ENCODE measurements at regions not wholly inside any gene's neighbourhood (a gene's known extent, or its start where the extent isn't known, plus 50 kb on each side); places are given as distances from the start of the nearest gene placed in this dataset.

DNA sequence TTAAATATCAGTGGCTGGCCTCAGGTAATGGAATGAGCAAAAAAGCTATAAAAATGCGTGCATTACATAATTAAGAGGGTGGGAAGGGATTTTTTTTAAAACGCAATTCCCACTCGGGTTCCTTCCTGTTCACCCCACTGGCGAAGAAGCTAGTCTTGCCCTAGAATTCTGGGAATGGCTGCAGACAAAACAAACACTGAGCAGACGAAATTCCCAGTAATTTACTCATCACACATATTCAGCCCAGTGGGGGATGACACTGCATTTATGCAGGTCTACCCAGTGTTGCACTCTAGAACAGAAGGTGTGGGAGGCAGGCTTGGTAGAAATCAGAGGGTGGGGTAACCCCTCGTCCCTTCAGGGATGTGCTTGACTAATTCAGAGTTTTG lies 2695.0 kb upstream of the DEFB115 start:
- peak; percentile 94 for ATAC-seq (ENCODE audit: low read depth)
- Histone ChIP-seq H3K4ac (ENCODE audit: low read depth, low read length) (peak overlapping the region; percentile 74; the same call in 1 of the 2 replicates), H4K20me1 (ENCODE audit: insufficient read depth, low read length) (0 out of 2 replicates have a peak, but pooled peaks cover 3% of the 10 kb centered on the region), H4K8ac (ENCODE audit: low read depth in 2 of 2, low read length in 2 of 2) (peak overlapping the region in 1 of 2 experiments; percentile 8; a peak in 1 of 4 replicates), H2AFZ (replicated peaks; ENCODE audit: low read length, poor library complexity) (no peak overlapping the region), H3K9ac (ENCODE audit: low read depth, low read length) (no peak overlapping the region), H3K4me2 (ENCODE audit: low read depth, low read length) (peak overlapping the region; percentile 74), H2BK15ac (ENCODE audit: low read depth, low read length) (no peak overlapping the region), H3K56ac (ENCODE audit: extremely low read depth, insufficient read depth, low read length) (peak overlapping the region; percentile 71), H3K27ac (ENCODE audit: insufficient read depth, low read length) (peak overlapping the region; percentile 63; the same call in 1 of the 2 replicates), H3K14ac (replicated peaks; ENCODE audit: low read depth, low read length) (peak overlapping the region; percentile 63; the same call in 1 of the 2 replicates), H2BK5ac (ENCODE audit: low read depth, low read length, poor library complexity, severe bottlenecking) (peak overlapping the region; percentile 84), H3K23ac (ENCODE audit: low read depth, low read length) (0 out of 2 replicates have a peak overlapping the region, but pooled peaks have one; percentile 0), H3K9me1 (ENCODE audit: insufficient read depth, low read length) (peaks cover 10% of the 10 kb centered on the region), H2BK20ac (ENCODE audit: low read depth, low read length) (peak overlapping the region; percentile 66; the same call in 1 of the 2 replicates), H2BK120ac (ENCODE audit: low read depth, low read length) (peak overlapping the region; percentile 68), H4K5ac (ENCODE audit: low read depth, low read length) (0 out of 2 replicates have a peak overlapping the region, but pooled peaks have one; percentile 38), H3K4me3 (ENCODE audit: insufficient read depth, low read depth, low read length) (no peak overlapping the region), H3K4me1 (ENCODE audit: control insufficient read depth, insufficient read depth, low read length) (peaks cover 8% of the 10 kb centered on the region), H3K9me3 (ENCODE audit: control insufficient read depth, insufficient read depth, low read length) (no peaks in the 10 kb centered on the region; the same call in 1 of the 2 replicates), H4K91ac (ENCODE audit: insufficient read depth, low read depth, low read length) (peak overlapping the region; percentile 46; the same call in 1 of the 2 replicates), H3K36me3 (ENCODE audit: control insufficient read depth, insufficient read depth, low read length) (no peaks in the 10 kb centered on the region), H3K27me3 (ENCODE audit: control insufficient read depth, insufficient read depth, low read length) (no peaks in the 10 kb centered on the region), H2AK9ac (replicated peaks; ENCODE audit: low read depth, low read length, poor library complexity) (no peak overlapping the region), H3K18ac (ENCODE audit: low read depth, low read length) (peak overlapping the region; percentile 91), H3K79me1 (ENCODE audit: low read depth in 1 of 2, low read length in 2 of 2) (peaks cover 0 to 3% of the 10 kb centered on the region in 2 experiments; a peak in 1 of 4 replicates), H2AK5ac (ENCODE audit: low read depth, low read length) (no peak overlapping the region)
- intact Hi-C loops (cut with micrococcal nuclease) (no loop called here), dilution Hi-C loops (cut with HindIII; ENCODE audit: low sequenced_read_pairs, unreplicated experiment) (no loop called here), in situ Hi-C loops (cut with MboI; ENCODE audit: low sequenced_read_pairs) (no loop called here)
- POLR2A ChIA-PET (ENCODE audit: unreplicated experiment), result no interaction called here
- BruUV-seq (replicated peaks), result no TSS peak
- TF ChIP-seq RCOR1 (IDR thresholded peaks at IDR 0.05; ENCODE audit: insufficient replicate concordance, low read length) (no peak), MAZ (IDR thresholded peaks at IDR 0.05; ENCODE audit: borderline replicate concordance, low read depth, low read length) (no peak), RAD21 (IDR thresholded peaks at IDR 0.05; ENCODE audit: low read length) (no peak), FOS (IDR thresholded peaks at IDR 0.05; ENCODE audit: low read depth, low read length) (peak; percentile 73), BHLHE40 (IDR thresholded peaks at IDR 0.05; ENCODE audit: low read depth, low read length) (no peak), NFE2L2 (IDR thresholded peaks at IDR 0.05; ENCODE audit: low read depth, low read length) (peak; percentile 93), SMC3 (IDR thresholded peaks at IDR 0.05; ENCODE audit: low read depth, low read length) (no peak), MAFK (IDR thresholded peaks at IDR 0.05; ENCODE audit: low read depth, low read length) (peak; percentile 50; the same call in 1 of the 2 replicates), RFX5 (IDR thresholded peaks at IDR 0.05; ENCODE audit: low read depth, low read length) (no peak), MXI1 (IDR thresholded peaks at IDR 0.05; ENCODE audit: borderline replicate concordance, low read depth, low read length) (no peak), CEBPB (IDR thresholded peaks at IDR 0.05; ENCODE audit: low read depth, low read length) (peak; percentile 9; the same call in 1 of the 2 replicates), CHD1 (IDR thresholded peaks at IDR 0.05; ENCODE audit: low read depth, low read length) (no peak), POLR2A (IDR thresholded peaks at IDR 0.05; ENCODE audit: low read depth, low read length) (no peak)
- TF ChIP-seq, protein P1, sequence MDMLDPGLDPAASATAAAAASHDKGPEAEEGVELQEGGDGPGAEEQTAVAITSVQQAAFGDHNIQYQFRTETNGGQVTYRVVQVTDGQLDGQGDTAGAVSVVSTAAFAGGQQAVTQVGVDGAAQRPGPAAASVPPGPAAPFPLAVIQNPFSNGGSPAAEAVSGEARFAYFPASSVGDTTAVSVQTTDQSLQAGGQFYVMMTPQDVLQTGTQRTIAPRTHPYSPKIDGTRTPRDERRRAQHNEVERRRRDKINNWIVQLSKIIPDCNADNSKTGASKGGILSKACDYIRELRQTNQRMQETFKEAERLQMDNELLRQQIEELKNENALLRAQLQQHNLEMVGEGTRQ (IDR thresholded peaks at IDR 0.05; ENCODE audit: low read depth, low read length), result no peak
- TF ChIP-seq, protein P2, sequence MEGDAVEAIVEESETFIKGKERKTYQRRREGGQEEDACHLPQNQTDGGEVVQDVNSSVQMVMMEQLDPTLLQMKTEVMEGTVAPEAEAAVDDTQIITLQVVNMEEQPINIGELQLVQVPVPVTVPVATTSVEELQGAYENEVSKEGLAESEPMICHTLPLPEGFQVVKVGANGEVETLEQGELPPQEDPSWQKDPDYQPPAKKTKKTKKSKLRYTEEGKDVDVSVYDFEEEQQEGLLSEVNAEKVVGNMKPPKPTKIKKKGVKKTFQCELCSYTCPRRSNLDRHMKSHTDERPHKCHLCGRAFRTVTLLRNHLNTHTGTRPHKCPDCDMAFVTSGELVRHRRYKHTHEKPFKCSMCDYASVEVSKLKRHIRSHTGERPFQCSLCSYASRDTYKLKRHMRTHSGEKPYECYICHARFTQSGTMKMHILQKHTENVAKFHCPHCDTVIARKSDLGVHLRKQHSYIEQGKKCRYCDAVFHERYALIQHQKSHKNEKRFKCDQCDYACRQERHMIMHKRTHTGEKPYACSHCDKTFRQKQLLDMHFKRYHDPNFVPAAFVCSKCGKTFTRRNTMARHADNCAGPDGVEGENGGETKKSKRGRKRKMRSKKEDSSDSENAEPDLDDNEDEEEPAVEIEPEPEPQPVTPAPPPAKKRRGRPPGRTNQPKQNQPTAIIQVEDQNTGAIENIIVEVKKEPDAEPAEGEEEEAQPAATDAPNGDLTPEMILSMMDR (conservative IDR thresholded peaks at IDR 0.05; ENCODE audit: low read depth, low read length), result no peak
- TF ChIP-seq, protein P3, sequence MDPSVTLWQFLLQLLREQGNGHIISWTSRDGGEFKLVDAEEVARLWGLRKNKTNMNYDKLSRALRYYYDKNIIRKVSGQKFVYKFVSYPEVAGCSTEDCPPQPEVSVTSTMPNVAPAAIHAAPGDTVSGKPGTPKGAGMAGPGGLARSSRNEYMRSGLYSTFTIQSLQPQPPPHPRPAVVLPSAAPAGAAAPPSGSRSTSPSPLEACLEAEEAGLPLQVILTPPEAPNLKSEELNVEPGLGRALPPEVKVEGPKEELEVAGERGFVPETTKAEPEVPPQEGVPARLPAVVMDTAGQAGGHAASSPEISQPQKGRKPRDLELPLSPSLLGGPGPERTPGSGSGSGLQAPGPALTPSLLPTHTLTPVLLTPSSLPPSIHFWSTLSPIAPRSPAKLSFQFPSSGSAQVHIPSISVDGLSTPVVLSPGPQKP (IDR thresholded peaks at IDR 0.05; ENCODE audit: borderline replicate concordance, low read depth, low read length), result no peak
- peak; percentile 89 for DNase-seq
- WGBS, 2 experiments (ENCODE audit: extremely low coverage in 2 of 2, insufficient read length in 1 of 2), result no CpG with 5 or more reads among the region's 6 CpGs
- CTCF ChIA-PET, result no interaction called here
